ENCODE measurements at regions not wholly inside any gene's neighbourhood (a gene's known extent, or its start where the extent isn't known, plus 50 kb on each side); places are given as distances from the start of the nearest gene placed in this dataset.

DNA sequence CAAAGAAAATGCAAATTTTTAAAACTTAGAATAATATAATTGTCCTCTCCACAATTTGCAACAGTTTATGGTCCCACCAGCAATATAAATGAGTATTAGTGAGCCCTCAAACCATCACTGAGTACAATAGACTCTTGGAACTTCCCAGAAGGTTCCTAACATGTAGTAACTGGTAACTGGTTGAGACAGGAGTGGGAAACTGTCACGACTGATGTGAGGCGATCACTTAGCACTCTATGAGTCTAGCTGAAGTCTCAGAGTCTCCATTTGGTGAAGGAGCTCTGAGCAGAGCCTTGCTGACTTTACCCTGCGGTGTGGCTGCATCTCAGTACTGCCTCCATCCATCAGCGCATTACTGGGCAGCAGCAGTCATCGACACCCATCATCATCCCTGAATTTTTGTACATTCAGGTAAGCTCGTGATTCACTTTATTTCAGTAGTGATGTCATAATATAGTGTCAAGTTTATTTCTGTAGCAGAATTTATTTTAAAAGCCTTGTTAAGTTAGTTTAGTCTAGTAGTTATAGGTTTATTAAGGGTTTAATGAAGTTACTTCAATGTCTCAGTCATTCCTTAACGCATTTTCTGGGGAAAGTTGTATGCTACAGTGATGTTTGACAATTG lies 76.6 kb upstream of the ABCA1 start:
- Mint-ChIP-seq H3K36me3 (ENCODE audit: low read depth) (no peaks in the 10 kb centered on the region), H3K4me1 (no peaks in the 10 kb centered on the region), H3K9me3 (no peaks in the 10 kb centered on the region), H3K4me3 (no peak overlapping the region), H3K27ac (no peak overlapping the region), H3K27me3 (ENCODE audit: insufficient read depth) (no peaks in the 10 kb centered on the region)
- H3K4me3 ChIP-seq (ENCODE audit: low read length), result no peak overlapping the region
- no peak for DNase-seq
- H3K36me3 ChIP-seq (ENCODE audit: control insufficient read depth, insufficient read depth, low read length), result no peaks in the 10 kb centered on the region
- TF ChIP-seq, protein P1, sequence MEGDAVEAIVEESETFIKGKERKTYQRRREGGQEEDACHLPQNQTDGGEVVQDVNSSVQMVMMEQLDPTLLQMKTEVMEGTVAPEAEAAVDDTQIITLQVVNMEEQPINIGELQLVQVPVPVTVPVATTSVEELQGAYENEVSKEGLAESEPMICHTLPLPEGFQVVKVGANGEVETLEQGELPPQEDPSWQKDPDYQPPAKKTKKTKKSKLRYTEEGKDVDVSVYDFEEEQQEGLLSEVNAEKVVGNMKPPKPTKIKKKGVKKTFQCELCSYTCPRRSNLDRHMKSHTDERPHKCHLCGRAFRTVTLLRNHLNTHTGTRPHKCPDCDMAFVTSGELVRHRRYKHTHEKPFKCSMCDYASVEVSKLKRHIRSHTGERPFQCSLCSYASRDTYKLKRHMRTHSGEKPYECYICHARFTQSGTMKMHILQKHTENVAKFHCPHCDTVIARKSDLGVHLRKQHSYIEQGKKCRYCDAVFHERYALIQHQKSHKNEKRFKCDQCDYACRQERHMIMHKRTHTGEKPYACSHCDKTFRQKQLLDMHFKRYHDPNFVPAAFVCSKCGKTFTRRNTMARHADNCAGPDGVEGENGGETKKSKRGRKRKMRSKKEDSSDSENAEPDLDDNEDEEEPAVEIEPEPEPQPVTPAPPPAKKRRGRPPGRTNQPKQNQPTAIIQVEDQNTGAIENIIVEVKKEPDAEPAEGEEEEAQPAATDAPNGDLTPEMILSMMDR (conservative IDR thresholded peaks at IDR 0.05), result no peak
- no peaks in the 10 kb centered on the region for H3K4me1 ChIP-seq (ENCODE audit: control insufficient read depth, insufficient read depth, low read length)
- H3K27me3 ChIP-seq (ENCODE audit: control insufficient read depth, insufficient read depth, low read length, poor library complexity, severe bottlenecking), result no peaks in the 10 kb centered on the region
- H3K27ac ChIP-seq (ENCODE audit: low read depth, low read length), result no peak overlapping the region
- 86 to 95% methylated on average over 6 to 7 of the region's 7 CpGs for WGBS, 2 experiments (ENCODE audit: insufficient coverage in 1 of 2, insufficient read length in 1 of 2)
- no peak overlapping the region for H3K9ac ChIP-seq (ENCODE audit: extremely low read depth, low read length, poor library complexity, severe bottlenecking)
- no peaks in the 10 kb centered on the region for H3K9me3 ChIP-seq (ENCODE audit: control insufficient read depth, low read length)

DNA sequence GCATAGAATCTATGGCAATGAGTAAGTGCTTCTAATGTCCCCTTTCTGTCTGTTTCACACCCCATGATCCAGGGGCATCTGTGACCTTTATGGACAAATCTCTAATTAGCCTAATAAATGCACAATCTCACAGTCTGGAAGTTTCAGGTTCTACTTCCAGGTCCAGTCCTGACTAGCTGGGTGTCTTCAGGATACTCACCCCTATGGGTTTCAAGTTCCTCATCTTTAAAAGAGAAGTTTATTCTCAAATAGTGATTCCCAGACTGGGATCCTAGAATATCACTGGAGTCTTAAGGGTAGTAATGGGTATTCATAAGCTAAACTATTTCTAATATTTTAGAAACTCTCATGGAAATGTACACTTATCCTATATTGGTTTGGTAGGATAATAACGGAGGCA lies 77.2 kb upstream of the ABCA1 start:
- 79% methylated on average over 1 of the region's 1 CpG; no CpG with 5 or more reads in 1 of the 2 experiments for WGBS, 2 experiments (ENCODE audit: insufficient coverage in 1 of 2, insufficient read length in 1 of 2)
- no peak for DNase-seq
- no peaks in the 10 kb centered on the region for H3K4me1 ChIP-seq (ENCODE audit: control insufficient read depth, insufficient read depth, low read length)
- no peak overlapping the region for H3K27ac ChIP-seq (ENCODE audit: low read depth, low read length)
- Mint-ChIP-seq H3K4me3 (no peak overlapping the region), H3K9me3 (no peaks in the 10 kb centered on the region), H3K36me3 (ENCODE audit: low read depth) (no peaks in the 10 kb centered on the region), H3K27ac (no peak overlapping the region), H3K27me3 (ENCODE audit: insufficient read depth) (no peaks in the 10 kb centered on the region), H3K4me1 (no peaks in the 10 kb centered on the region)
- TF ChIP-seq, protein P1 (conservative IDR thresholded peaks at IDR 0.05), result no peak
- H3K27me3 ChIP-seq (ENCODE audit: control insufficient read depth, insufficient read depth, low read length, poor library complexity, severe bottlenecking), result no peaks in the 10 kb centered on the region
- no peaks in the 10 kb centered on the region for H3K9me3 ChIP-seq (ENCODE audit: control insufficient read depth, low read length)
- H3K36me3 ChIP-seq (ENCODE audit: control insufficient read depth, insufficient read depth, low read length), result no peaks in the 10 kb centered on the region
- no peak overlapping the region for H3K4me3 ChIP-seq (ENCODE audit: low read length)
- no peak overlapping the region for H3K9ac ChIP-seq (ENCODE audit: extremely low read depth, low read length, poor library complexity, severe bottlenecking)

DNA sequence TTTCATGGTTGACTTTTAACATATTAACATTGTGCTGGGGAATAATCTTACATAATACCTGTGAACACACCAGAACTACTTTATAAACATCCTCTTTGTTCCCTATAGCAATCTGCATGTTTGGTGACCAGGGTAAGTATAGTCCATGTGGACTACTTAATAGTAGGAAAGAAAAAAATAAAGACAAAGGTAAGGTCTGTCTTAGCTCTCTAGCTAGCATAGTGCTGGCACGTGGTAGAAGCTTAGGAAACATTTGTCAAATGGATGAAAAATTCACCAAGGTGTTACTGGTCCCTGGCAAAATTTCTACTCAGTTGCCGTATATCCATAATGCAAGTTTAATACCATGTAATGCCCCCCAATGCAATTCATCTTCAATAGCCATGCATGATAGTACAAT lies 78.6 kb upstream of the ABCA1 start:
- Histone ChIP-seq H3K9ac (ENCODE audit: extremely low read depth, low read length, poor library complexity, severe bottlenecking) (no peak overlapping the region), H3K4me3 (ENCODE audit: low read length) (no peak overlapping the region), H3K27ac (ENCODE audit: low read depth, low read length) (no peak overlapping the region), H3K4me1 (ENCODE audit: control insufficient read depth, insufficient read depth, low read length) (no peaks in the 10 kb centered on the region), H3K9me3 (ENCODE audit: control insufficient read depth, low read length) (no peaks in the 10 kb centered on the region), H3K27me3 (ENCODE audit: control insufficient read depth, insufficient read depth, low read length, poor library complexity, severe bottlenecking) (no peaks in the 10 kb centered on the region), H3K36me3 (ENCODE audit: control insufficient read depth, insufficient read depth, low read length) (no peaks in the 10 kb centered on the region)
- H3K4me1 Mint-ChIP-seq, result no peaks in the 10 kb centered on the region
- 86 to 100% methylated on average over 2 of the region's 2 CpGs for WGBS, 2 experiments (ENCODE audit: insufficient coverage in 1 of 2, insufficient read length in 1 of 2)
- no peak overlapping the region for H3K27ac Mint-ChIP-seq
- H3K36me3 Mint-ChIP-seq (ENCODE audit: low read depth), result no peaks in the 10 kb centered on the region
- TF ChIP-seq, protein P1 (conservative IDR thresholded peaks at IDR 0.05), result no peak
- H3K27me3 Mint-ChIP-seq (ENCODE audit: insufficient read depth), result no peaks in the 10 kb centered on the region
- no peak for DNase-seq
- H3K4me3 Mint-ChIP-seq, result no peak overlapping the region
- H3K9me3 Mint-ChIP-seq, result no peaks in the 10 kb centered on the region

All from endodermal cell (in vitro differentiated cells).